ENCODE measurements at regions not wholly inside any gene's neighbourhood (a gene's known extent, or its start where the extent isn't known, plus 50 kb on each side); places are given as distances from the start of the nearest gene placed in this dataset.

DNA sequence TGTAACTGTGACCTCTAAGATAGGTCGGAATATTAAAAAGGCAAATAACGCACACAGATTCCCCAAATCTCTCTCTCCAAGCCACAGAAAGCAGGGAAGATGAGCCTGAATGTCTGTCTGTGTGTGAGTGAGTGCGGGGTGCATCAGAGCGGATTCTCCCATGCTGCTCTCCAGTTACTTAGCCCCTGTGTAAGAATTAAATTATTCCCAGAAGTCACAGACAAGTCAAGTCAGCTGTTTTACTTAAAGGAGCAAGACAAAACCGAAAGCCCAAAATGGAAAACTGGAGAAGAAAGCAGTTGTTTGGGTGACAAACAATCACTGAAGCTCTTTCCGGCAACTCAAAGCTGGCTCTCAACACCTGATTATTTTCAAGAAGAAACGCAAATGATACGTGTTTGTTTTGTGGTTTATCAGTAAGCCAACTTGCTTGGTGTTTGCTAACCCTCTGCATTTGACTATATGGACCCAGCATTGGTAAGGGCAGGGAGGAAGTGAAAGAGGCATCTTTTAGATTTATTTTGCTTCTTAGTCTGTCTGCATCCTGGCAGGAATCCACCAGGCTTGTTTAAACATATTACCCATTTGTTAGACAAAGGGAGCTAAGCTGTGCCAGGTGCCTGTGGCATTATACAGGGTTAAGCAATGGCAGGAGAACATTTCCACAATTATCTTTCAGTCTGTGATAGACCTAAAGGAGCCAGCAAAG, 121.5 kb upstream of the CREB1 start:
- no peaks in the 10 kb centered on the region for H3K36me3 ChIP-seq (ENCODE audit: control insufficient read depth, insufficient read depth, low read length)
- intact Hi-C loops (cut with micrococcal nuclease; ENCODE audit: unreplicated experiment) = no loop called here
- DNase-seq (ENCODE audit: low read depth, low spot score) (no peak), ATAC-seq (no peak; the same call in 1 of the 2 replicates)
- no peaks in the 10 kb centered on the region for H3K4me1 ChIP-seq (ENCODE audit: control insufficient read depth, insufficient read depth, low read length)
- BruUV-seq (replicated peaks) = no TSS peak
- no peaks in the 10 kb centered on the region for H3K9me3 ChIP-seq (ENCODE audit: control insufficient read depth, insufficient read depth, low read depth, low read length)
- no peak overlapping the region for H3K4me3 ChIP-seq (ENCODE audit: low read depth in 2 of 2, low read length in 2 of 2)
- H3K27ac ChIP-seq (ENCODE audit: low read length) = no peak overlapping the region
- H3K27me3 ChIP-seq (ENCODE audit: control insufficient read depth, insufficient read depth, low read length) = no peaks in the 10 kb centered on the region
- CTCF ChIA-PET = no interaction called here
- TF ChIP-seq TCF7L2 (IDR thresholded peaks at IDR 0.05; ENCODE audit: low read depth, low read length) (no peak), SIN3A (IDR thresholded peaks at IDR 0.05; ENCODE audit: borderline replicate concordance, insufficient read depth, low read depth, low read length) (no peak), POLR2AphosphoS5 (IDR thresholded peaks at IDR 0.05; ENCODE audit: low read depth, low read length) (no peak)
- TF ChIP-seq, protein P1, sequence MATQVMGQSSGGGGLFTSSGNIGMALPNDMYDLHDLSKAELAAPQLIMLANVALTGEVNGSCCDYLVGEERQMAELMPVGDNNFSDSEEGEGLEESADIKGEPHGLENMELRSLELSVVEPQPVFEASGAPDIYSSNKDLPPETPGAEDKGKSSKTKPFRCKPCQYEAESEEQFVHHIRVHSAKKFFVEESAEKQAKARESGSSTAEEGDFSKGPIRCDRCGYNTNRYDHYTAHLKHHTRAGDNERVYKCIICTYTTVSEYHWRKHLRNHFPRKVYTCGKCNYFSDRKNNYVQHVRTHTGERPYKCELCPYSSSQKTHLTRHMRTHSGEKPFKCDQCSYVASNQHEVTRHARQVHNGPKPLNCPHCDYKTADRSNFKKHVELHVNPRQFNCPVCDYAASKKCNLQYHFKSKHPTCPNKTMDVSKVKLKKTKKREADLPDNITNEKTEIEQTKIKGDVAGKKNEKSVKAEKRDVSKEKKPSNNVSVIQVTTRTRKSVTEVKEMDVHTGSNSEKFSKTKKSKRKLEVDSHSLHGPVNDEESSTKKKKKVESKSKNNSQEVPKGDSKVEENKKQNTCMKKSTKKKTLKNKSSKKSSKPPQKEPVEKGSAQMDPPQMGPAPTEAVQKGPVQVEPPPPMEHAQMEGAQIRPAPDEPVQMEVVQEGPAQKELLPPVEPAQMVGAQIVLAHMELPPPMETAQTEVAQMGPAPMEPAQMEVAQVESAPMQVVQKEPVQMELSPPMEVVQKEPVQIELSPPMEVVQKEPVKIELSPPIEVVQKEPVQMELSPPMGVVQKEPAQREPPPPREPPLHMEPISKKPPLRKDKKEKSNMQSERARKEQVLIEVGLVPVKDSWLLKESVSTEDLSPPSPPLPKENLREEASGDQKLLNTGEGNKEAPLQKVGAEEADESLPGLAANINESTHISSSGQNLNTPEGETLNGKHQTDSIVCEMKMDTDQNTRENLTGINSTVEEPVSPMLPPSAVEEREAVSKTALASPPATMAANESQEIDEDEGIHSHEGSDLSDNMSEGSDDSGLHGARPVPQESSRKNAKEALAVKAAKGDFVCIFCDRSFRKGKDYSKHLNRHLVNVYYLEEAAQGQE (IDR thresholded peaks at IDR 0.05; ENCODE audit: insufficient read depth in 1 of 2, low read depth in 2 of 2, low read length in 1 of 2) = no peak
- TF ChIP-seq, protein P2, sequence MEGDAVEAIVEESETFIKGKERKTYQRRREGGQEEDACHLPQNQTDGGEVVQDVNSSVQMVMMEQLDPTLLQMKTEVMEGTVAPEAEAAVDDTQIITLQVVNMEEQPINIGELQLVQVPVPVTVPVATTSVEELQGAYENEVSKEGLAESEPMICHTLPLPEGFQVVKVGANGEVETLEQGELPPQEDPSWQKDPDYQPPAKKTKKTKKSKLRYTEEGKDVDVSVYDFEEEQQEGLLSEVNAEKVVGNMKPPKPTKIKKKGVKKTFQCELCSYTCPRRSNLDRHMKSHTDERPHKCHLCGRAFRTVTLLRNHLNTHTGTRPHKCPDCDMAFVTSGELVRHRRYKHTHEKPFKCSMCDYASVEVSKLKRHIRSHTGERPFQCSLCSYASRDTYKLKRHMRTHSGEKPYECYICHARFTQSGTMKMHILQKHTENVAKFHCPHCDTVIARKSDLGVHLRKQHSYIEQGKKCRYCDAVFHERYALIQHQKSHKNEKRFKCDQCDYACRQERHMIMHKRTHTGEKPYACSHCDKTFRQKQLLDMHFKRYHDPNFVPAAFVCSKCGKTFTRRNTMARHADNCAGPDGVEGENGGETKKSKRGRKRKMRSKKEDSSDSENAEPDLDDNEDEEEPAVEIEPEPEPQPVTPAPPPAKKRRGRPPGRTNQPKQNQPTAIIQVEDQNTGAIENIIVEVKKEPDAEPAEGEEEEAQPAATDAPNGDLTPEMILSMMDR (IDR thresholded peaks at IDR 0.05) = no peak
- POLR2A ChIA-PET = no interaction called here
- in situ Hi-C loops (cut with HindIII; ENCODE audit: low pct_unique_long_range_greater_than_20kb, low sequenced_read_pairs) = no loop called here

DNA sequence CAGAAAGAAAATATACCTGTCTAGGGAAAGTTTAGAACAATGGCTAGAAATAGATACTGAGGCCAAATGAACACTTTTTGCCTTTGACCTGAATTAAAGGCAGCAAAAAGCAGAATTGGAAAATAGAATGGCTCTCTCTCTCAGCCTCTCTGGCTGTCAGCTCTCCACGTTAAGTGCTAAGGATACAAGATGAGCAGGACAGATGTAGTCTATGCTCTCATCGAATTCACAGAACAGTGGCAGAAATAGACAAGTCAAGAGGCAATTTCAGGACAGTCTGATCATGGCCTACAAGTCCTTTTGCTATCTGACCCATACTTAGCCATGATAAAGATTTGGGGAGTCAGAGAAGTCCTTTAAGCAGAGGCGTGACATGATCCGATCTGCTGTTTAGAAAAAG, 120.2 kb upstream of the CREB1 start:
- BruUV-seq (replicated peaks) = no TSS peak
- H3K27ac ChIP-seq (ENCODE audit: low read length) = no peak overlapping the region
- intact Hi-C loops (cut with micrococcal nuclease; ENCODE audit: unreplicated experiment) = no loop called here

More for the DNA sequence above, 120.2 kb upstream of the CREB1 start:
- CTCF ChIA-PET = no interaction called here
- Histone ChIP-seq H3K4me3 (ENCODE audit: low read depth in 2 of 2, low read length in 2 of 2) (no peak overlapping the region), H3K27me3 (ENCODE audit: control insufficient read depth, insufficient read depth, low read length) (no peaks in the 10 kb centered on the region), H3K4me1 (ENCODE audit: control insufficient read depth, insufficient read depth, low read length) (no peaks in the 10 kb centered on the region), H3K9me3 (ENCODE audit: control insufficient read depth, insufficient read depth, low read depth, low read length) (no peaks in the 10 kb centered on the region), H3K36me3 (ENCODE audit: control insufficient read depth, insufficient read depth, low read length) (no peaks in the 10 kb centered on the region)
- DNase-seq (ENCODE audit: low read depth, low spot score) (no peak), ATAC-seq (no peak)
- in situ Hi-C loops (cut with HindIII; ENCODE audit: low pct_unique_long_range_greater_than_20kb, low sequenced_read_pairs) = no loop called here
- TF ChIP-seq, protein P2 (IDR thresholded peaks at IDR 0.05) = no peak
- TF ChIP-seq SIN3A (IDR thresholded peaks at IDR 0.05; ENCODE audit: borderline replicate concordance, insufficient read depth, low read depth, low read length) (no peak), TCF7L2 (IDR thresholded peaks at IDR 0.05; ENCODE audit: low read depth, low read length) (no peak), POLR2AphosphoS5 (IDR thresholded peaks at IDR 0.05; ENCODE audit: low read depth, low read length) (no peak)
- TF ChIP-seq, protein P1 (IDR thresholded peaks at IDR 0.05; ENCODE audit: insufficient read depth in 1 of 2, low read depth in 2 of 2, low read length in 1 of 2) = no peak
- POLR2A ChIA-PET = no interaction called here

Measured in Panc1 (cell line).